A549 (cell line): ENCODE measurements at regions not wholly inside any gene's neighbourhood (a gene's known extent, or its start where the extent isn't known, plus 50 kb on each side); places are given as distances from the start of the nearest gene placed in this dataset.

ENCODE experiments used
- ATAC-seq, 2 experiments: fragments of 200-7000 bp in 1 of 2; fragments of >200 bp in 1 of 2; cut with Nextera tagmentation in 1 of 2; cut with Tn5 transposase in 1 of 2; 3 replicates each; pipeline versions ENCODE4 v1.8.0 to v1.9.1; 2018 to 2020; ENCODE audit warnings: mild to moderate bottlenecking in 1 of 2, moderate library complexity in 1 of 2
- CTCF ChIA-PET: fragments of 300-600 bp; sonication (Branson Sonifier 250); formaldehyde crosslinking; extraction: SDS; loops from one replicate; lab custom pipeline; 2021; ENCODE audit warnings: antibody characterized with exemption, inconsistent platforms; lab: Yijun Ruan, JAX
- POLR2A ChIA-PET: fragments of 350-600 bp; formaldehyde crosslinking; extraction: SDS; loops from one replicate; lab custom pipeline; 2021; ENCODE audit warnings: antibody characterized with exemption, inconsistent platforms; lab: Yijun Ruan, JAX
- DNase-seq, 2 experiments: peaks; one replicate each; pipeline versions ENCODE4 v3.0.0 to v3.0.0-alpha.2; 2011 to 2016; ENCODE audit warnings: low read depth in 1 of 2, low spot score in 1 of 2
- FAIRE-seq: peaks from 2 replicates; lab custom pipeline; 2011; peaks lifted over from hg19 to GRCh38; lab: Jason Lieb, UNC
- H3K27ac ChIP-seq, 2 experiments: fragments of >200 bp; sonication (Bioruptor Twin); formaldehyde crosslinking; 3 replicates each; pipeline ENCODE4 v1.5.1; 2016 to 2017
- H3K4me1 ChIP-seq: fragments of >200 bp; sonication (Bioruptor Twin); formaldehyde crosslinking; 3 replicates; pipeline ENCODE4 v1.6.1; 2016
- H3K4me2 ChIP-seq: fragments of >200 bp; sonication (Bioruptor Twin); formaldehyde crosslinking; 3 replicates; pipeline ENCODE4 v1.6.1; 2016
- H3K4me3 ChIP-seq: fragments of >200 bp; sonication (Bioruptor Twin); formaldehyde crosslinking; 3 replicates; pipeline ENCODE4 v1.5.1; 2016
- H3K9me3 ChIP-seq: fragments of >200 bp; sonication (Bioruptor Twin); formaldehyde crosslinking; 3 replicates; pipeline ENCODE4 v1.6.1; 2016
- CEBPB ChIP-seq, 2 experiments: fragments of >200 bp in 1 of 2; sonication (Bioruptor Twin) in 1 of 2; formaldehyde crosslinking in 1 of 2; IDR thresholded peaks; 2 replicates each; pipeline ENCODE4 v1.6.1; 2012 to 2016
- EHF ChIP-seq: fragments of 250-450 bp; sonication (Bioruptor Pico); IDR thresholded peaks from 2 replicates; pipeline ENCODE4 v1.5.0; 2020; ENCODE audit warnings: mild to moderate bottlenecking
- EHMT2 ChIP-seq: fragments of 200-600 bp; sonication (generic); IDR thresholded peaks from 2 replicates; pipeline ENCODE4 v1.6.1; 2016; ENCODE audit warnings: antibody characterized with exemption, low read depth, mild to moderate bottlenecking, moderate library complexity
- EP300 ChIP-seq, 2 experiments: fragments of >200 bp; sonication (Bioruptor Twin); formaldehyde crosslinking; IDR thresholded peaks; 2 replicates in 1 of 2; 3 replicates in 1 of 2; pipeline ENCODE4 v1.6.1; 2016 to 2017
- FOXS1 ChIP-seq: fragments of 250-450 bp; sonication (Bioruptor Pico); IDR thresholded peaks from 2 replicates; pipeline ENCODE4 v1.5.0; 2020; ENCODE audit warnings: mild to moderate bottlenecking, moderate library complexity
- GATA3 ChIP-seq: IDR thresholded peaks from 2 replicates; pipeline ENCODE4 v1.6.1; 2012; ENCODE audit warnings: borderline replicate concordance
- HDAC2 ChIP-seq: fragments of 200-600 bp; sonication (generic); IDR thresholded peaks from 2 replicates; pipeline ENCODE4 v1.6.1; 2016
- HOXA7 ChIP-seq: fragments of 250-450 bp; sonication (Bioruptor Pico); IDR thresholded peaks from 2 replicates; pipeline ENCODE4 v1.5.0; 2020; ENCODE audit warnings: mild to moderate bottlenecking, moderate library complexity
- HOXB13 ChIP-seq: fragments of 250-450 bp; sonication (Bioruptor Pico); IDR thresholded peaks from 2 replicates; pipeline ENCODE4 v1.5.0; 2020; ENCODE audit warnings: low read depth, mild to moderate bottlenecking, moderate library complexity
- HOXB5 ChIP-seq: fragments of 250-450 bp; sonication (Bioruptor Pico); IDR thresholded peaks from 2 replicates; pipeline ENCODE4 v1.5.0; 2020; ENCODE audit warnings: mild to moderate bottlenecking, moderate library complexity
- JUNB ChIP-seq: fragments of >200 bp; sonication (Bioruptor Twin); formaldehyde crosslinking; IDR thresholded peaks from 2 replicates; pipeline ENCODE4 v1.6.1; 2016
- POLR2A ChIP-seq: IDR thresholded peaks from 2 replicates; pipeline ENCODE4 v1.6.1; 2012; ENCODE audit warnings: mild to moderate bottlenecking, low read length
- SREBF2 ChIP-seq: fragments of 450-650 bp; IDR thresholded peaks from 2 replicates; pipeline ENCODE4 v1.6.1; 2014; ENCODE audit warnings: mild to moderate bottlenecking, moderate library complexity
- ZC3H11A ChIP-seq: fragments of 450-650 bp; IDR thresholded peaks from 2 replicates; pipeline ENCODE4 v1.6.1; 2014; ENCODE audit warnings: antibody characterized with exemption, mild to moderate bottlenecking
- ZFP36 ChIP-seq: fragments of 450-650 bp; IDR thresholded peaks from 2 replicates; pipeline ENCODE4 v1.6.1; 2014; ENCODE audit warnings: borderline replicate concordance; ENCODE audit not compliant: partially characterized antibody
- ZNF302 ChIP-seq: fragments of 250-450 bp; sonication (Bioruptor Pico); IDR thresholded peaks from 2 replicates; pipeline ENCODE4 v1.9.0; 2021; ENCODE audit warnings: inconsistent platforms, mild to moderate bottlenecking, moderate library complexity
- WGBS: methylation state at CpG from one replicate; pipeline ENCODE4 v1.1.6; 2017; ENCODE audit errors: missing lambda C conversion rate; 5-methylcytosine and 5-hydroxymethylcytosine counted together
- TF ChIP-seq, protein P1 (sequence below): fragments of 150-350 bp; IDR thresholded peaks from 2 replicates; pipeline ENCODE4 v1.6.1; 2014; ENCODE audit warnings: low read depth, mild to moderate bottlenecking, low read length
- TF ChIP-seq, protein P2 (sequence below): fragments of >200 bp; sonication (Bioruptor Twin); formaldehyde crosslinking; IDR thresholded peaks from 2 replicates; pipeline ENCODE4 v1.6.1; 2016
- TF ChIP-seq, protein P3 (sequence below): IDR thresholded peaks from 2 replicates; pipeline ENCODE4 v1.6.1; 2012; ENCODE audit warnings: low read depth, borderline replicate concordance
- TF ChIP-seq, protein P4 (sequence below): fragments of >200 bp; sonication (Bioruptor Twin); formaldehyde crosslinking; IDR thresholded peaks from 3 replicates; pipeline ENCODE4 v1.5.1; 2016
- TF ChIP-seq, protein P5 (sequence below): IDR thresholded peaks from 2 replicates; pipeline ENCODE4 v1.6.1; 2012
- TF ChIP-seq, protein P6 (sequence below): fragments of 250-450 bp; sonication (Bioruptor Pico); IDR thresholded peaks from 2 replicates; pipeline ENCODE4 v1.5.0; 2021; ENCODE audit warnings: mild to moderate bottlenecking, moderate library complexity, borderline replicate concordance
- TF ChIP-seq, protein P7 (sequence below): fragments of 450-650 bp; IDR thresholded peaks from 2 replicates; pipeline ENCODE4 v1.6.1; 2014; ENCODE audit warnings: antibody characterized with exemption

DNA sequence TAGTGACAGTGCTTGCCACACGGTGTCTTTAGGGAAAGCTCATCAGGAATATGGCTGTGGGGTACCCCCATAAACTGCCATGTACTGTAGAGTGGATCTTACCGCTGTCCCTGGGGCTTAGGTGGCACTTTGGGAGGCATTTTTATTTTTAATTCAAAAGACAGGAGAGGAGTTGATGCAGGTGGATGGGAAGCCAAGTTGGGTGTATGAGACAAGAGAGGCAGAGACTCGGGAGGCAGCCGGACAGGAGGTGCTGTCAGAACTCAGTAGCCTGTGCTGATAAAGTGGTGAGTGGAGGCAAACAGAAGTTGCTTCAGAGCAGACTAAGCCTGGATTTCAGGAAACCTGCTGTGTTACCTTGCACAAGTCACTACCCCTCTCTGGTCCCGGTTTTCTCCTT is 185.9 kb downstream of the TMEM132E start:
- DNase-seq (no peak), ATAC-seq (no peak), FAIRE-seq (no peak)
- H3K27ac ChIP-seq = no peak overlapping the region
- no peak overlapping the region for H3K4me2 ChIP-seq
- WGBS = 16% methylated on average over 5 of the region's 5 CpGs
- H3K4me3 ChIP-seq = no peak overlapping the region
- H3K4me1 ChIP-seq = no peaks in the 10 kb centered on the region
- TF ChIP-seq, protein P1, sequence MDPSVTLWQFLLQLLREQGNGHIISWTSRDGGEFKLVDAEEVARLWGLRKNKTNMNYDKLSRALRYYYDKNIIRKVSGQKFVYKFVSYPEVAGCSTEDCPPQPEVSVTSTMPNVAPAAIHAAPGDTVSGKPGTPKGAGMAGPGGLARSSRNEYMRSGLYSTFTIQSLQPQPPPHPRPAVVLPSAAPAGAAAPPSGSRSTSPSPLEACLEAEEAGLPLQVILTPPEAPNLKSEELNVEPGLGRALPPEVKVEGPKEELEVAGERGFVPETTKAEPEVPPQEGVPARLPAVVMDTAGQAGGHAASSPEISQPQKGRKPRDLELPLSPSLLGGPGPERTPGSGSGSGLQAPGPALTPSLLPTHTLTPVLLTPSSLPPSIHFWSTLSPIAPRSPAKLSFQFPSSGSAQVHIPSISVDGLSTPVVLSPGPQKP = no peak
- no peak for TF ChIP-seq ZFP36
- TF ChIP-seq, protein P2, sequence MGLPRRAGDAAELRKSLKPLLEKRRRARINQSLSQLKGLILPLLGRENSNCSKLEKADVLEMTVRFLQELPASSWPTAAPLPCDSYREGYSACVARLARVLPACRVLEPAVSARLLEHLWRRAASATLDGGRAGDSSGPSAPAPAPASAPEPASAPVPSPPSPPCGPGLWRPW = no peak
- TF ChIP-seq, protein P3, sequence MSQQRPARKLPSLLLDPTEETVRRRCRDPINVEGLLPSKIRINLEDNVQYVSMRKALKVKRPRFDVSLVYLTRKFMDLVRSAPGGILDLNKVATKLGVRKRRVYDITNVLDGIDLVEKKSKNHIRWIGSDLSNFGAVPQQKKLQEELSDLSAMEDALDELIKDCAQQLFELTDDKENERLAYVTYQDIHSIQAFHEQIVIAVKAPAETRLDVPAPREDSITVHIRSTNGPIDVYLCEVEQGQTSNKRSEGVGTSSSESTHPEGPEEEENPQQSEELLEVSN = no peak
- TF ChIP-seq EHF (CRISPR knock-in tag) = no peak
- no peak for TF ChIP-seq HOXB5 (CRISPR knock-in tag)
- no peak for TF ChIP-seq SREBF2
- TF ChIP-seq HOXB13 (CRISPR knock-in tag) = no peak
- no peak for TF ChIP-seq HDAC2
- TF ChIP-seq POLR2A = no peak
- no peak for TF ChIP-seq CEBPB (IDR thresholded peaks at IDR 0.05)
- TF ChIP-seq, protein P4, sequence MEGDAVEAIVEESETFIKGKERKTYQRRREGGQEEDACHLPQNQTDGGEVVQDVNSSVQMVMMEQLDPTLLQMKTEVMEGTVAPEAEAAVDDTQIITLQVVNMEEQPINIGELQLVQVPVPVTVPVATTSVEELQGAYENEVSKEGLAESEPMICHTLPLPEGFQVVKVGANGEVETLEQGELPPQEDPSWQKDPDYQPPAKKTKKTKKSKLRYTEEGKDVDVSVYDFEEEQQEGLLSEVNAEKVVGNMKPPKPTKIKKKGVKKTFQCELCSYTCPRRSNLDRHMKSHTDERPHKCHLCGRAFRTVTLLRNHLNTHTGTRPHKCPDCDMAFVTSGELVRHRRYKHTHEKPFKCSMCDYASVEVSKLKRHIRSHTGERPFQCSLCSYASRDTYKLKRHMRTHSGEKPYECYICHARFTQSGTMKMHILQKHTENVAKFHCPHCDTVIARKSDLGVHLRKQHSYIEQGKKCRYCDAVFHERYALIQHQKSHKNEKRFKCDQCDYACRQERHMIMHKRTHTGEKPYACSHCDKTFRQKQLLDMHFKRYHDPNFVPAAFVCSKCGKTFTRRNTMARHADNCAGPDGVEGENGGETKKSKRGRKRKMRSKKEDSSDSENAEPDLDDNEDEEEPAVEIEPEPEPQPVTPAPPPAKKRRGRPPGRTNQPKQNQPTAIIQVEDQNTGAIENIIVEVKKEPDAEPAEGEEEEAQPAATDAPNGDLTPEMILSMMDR = no peak
- TF ChIP-seq FOXS1 (CRISPR knock-in tag) = no peak
- TF ChIP-seq EHMT2 = no peak
- TF ChIP-seq, protein P5, sequence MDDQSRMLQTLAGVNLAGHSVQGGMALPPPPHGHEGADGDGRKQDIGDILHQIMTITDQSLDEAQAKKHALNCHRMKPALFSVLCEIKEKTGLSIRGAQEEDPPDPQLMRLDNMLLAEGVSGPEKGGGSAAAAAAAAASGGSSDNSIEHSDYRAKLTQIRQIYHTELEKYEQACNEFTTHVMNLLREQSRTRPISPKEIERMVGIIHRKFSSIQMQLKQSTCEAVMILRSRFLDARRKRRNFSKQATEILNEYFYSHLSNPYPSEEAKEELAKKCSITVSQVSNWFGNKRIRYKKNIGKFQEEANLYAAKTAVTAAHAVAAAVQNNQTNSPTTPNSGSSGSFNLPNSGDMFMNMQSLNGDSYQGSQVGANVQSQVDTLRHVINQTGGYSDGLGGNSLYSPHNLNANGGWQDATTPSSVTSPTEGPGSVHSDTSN = no peak
- no peaks in the 10 kb centered on the region for H3K9me3 ChIP-seq
- CTCF ChIA-PET = no interaction called here
- POLR2A ChIA-PET = no interaction called here

DNA sequence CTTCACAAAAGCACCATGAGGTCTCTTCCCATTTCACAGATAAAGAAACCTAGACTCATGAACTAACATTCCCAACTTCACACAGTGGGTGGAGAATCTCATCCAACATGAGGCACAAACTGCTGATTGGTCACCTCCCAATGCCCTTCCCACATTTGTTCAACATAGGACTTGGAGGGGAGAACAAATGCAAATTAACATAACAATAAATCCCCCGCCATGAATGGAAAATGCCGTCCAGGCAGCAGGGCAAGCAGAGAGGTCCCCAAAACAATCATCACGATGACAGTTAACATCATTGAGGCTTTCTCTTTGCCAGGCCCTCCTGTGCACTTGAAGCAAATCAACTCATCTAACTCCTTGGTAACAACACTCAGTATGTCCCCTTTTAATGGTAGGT is 185.3 kb downstream of the TMEM132E start:
- FAIRE-seq (no peak), ATAC-seq (no peak), DNase-seq (no peak)
- H3K27ac ChIP-seq = no peak overlapping the region
- H3K4me3 ChIP-seq = no peak overlapping the region
- no peaks in the 10 kb centered on the region for H3K4me1 ChIP-seq
- TF ChIP-seq EHMT2 (no peak), GATA3 (no peak), ZNF302 (no peak), HOXA7 (CRISPR knock-in tag) (no peak), JUNB (no peak), ZC3H11A (no peak), EP300 (IDR thresholded peaks at IDR 0.05) (no peak)
- TF ChIP-seq, protein P1 = no peak
- TF ChIP-seq, protein P6, sequence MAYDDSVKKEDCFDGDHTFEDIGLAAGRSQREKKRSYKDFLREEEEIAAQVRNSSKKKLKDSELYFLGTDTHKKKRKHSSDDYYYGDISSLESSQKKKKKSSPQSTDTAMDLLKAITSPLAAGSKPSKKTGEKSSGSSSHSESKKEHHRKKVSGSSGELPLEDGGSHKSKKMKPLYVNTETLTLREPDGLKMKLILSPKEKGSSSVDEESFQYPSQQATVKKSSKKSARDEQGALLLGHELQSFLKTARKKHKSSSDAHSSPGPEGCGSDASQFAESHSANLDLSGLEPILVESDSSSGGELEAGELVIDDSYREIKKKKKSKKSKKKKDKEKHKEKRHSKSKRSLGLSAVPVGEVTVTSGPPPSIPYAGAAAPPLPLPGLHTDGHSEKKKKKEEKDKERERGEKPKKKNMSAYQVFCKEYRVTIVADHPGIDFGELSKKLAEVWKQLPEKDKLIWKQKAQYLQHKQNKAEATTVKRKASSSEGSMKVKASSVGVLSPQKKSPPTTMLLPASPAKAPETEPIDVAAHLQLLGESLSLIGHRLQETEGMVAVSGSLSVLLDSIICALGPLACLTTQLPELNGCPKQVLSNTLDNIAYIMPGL (CRISPR knock-in tag) = no peak
- TF ChIP-seq, protein P4 = no peak
- TF ChIP-seq, protein P7, sequence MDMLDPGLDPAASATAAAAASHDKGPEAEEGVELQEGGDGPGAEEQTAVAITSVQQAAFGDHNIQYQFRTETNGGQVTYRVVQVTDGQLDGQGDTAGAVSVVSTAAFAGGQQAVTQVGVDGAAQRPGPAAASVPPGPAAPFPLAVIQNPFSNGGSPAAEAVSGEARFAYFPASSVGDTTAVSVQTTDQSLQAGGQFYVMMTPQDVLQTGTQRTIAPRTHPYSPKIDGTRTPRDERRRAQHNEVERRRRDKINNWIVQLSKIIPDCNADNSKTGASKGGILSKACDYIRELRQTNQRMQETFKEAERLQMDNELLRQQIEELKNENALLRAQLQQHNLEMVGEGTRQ = no peak
- 15% methylated on average over 3 of the region's 3 CpGs for WGBS
- ChIA-PET POLR2A (no interaction called here), CTCF (no interaction called here)
- no peak overlapping the region for H3K4me2 ChIP-seq
- H3K9me3 ChIP-seq = no peaks in the 10 kb centered on the region
